Trophoblast cell (in vitro differentiated cells and primary cell): ENCODE measurements at regions not wholly inside any gene's neighbourhood (a gene's known extent, or its start where the extent isn't known, plus 50 kb on each side); places are given as distances from the start of the nearest gene placed in this dataset.

Source experiments
- DNase-seq, 2 donors: peaks; one replicate each; pipeline ENCODE4 v3.0.0-alpha.2; 2016
- H2AFZ ChIP-seq: 2 replicates; pipeline ENCODE4 v1.6.1; 2013; ENCODE audit warnings: low read length, moderate library complexity, mild to moderate bottlenecking; ENCODE audit not compliant: insufficient read depth, poor library complexity
- H2AK5ac ChIP-seq: 2 replicates; pipeline ENCODE4 v1.6.1; 2013; ENCODE audit warnings: mild to moderate bottlenecking, low read length
- H2BK120ac ChIP-seq: 2 replicates; pipeline ENCODE4 v1.6.1; 2013; ENCODE audit warnings: low read length, mild to moderate bottlenecking, moderate library complexity; ENCODE audit not compliant: insufficient read depth, poor library complexity
- H2BK12ac ChIP-seq: 2 replicates; pipeline ENCODE4 v1.6.1; 2013; ENCODE audit warnings: mild to moderate bottlenecking, low read length, moderate library complexity
- H2BK5ac ChIP-seq: 2 replicates; pipeline ENCODE4 v1.6.1; 2013; ENCODE audit warnings: low read length, low read depth, moderate library complexity, mild to moderate bottlenecking; ENCODE audit not compliant: poor library complexity
- H3K14ac ChIP-seq: 2 replicates; pipeline ENCODE4 v1.6.1; 2013; ENCODE audit warnings: mild to moderate bottlenecking, low read length
- H3K18ac ChIP-seq: 2 replicates; pipeline ENCODE4 v1.6.1; 2013; ENCODE audit warnings: mild to moderate bottlenecking, low read length
- H3K23ac ChIP-seq: 2 replicates; pipeline ENCODE4 v1.6.1; 2013; ENCODE audit warnings: low read length
- H3K27ac ChIP-seq: 2 replicates; pipeline ENCODE4 v1.5.1; 2013; ENCODE audit warnings: low read depth, mild to moderate bottlenecking, inconsistent platforms, low read length, moderate library complexity
- H3K27me3 ChIP-seq: 2 replicates; pipeline ENCODE4 v1.6.1; 2013; ENCODE audit warnings: inconsistent platforms, mild to moderate bottlenecking, low read length, moderate library complexity; ENCODE audit not compliant: insufficient read depth
- H3K36me3 ChIP-seq, 2 experiments: 1 replicate in 1 of 2; 2 replicates in 1 of 2; pipeline ENCODE4 v1.6.1; 2013; ENCODE audit warnings: low read length in 2 of 2, mild to moderate bottlenecking in 2 of 2, moderate library complexity in 1 of 2; ENCODE audit not compliant: insufficient read depth in 2 of 2, control insufficient read depth in 1 of 2
- H3K4ac ChIP-seq: 2 replicates; pipeline ENCODE4 v1.6.1; 2013; ENCODE audit warnings: low read depth, mild to moderate bottlenecking, low read length, moderate library complexity
- H3K4me1 ChIP-seq, 2 experiments: 1 replicate in 1 of 2; 2 replicates in 1 of 2; pipeline ENCODE4 v1.6.1; 2013; ENCODE audit warnings: low read length in 2 of 2, mild to moderate bottlenecking in 2 of 2, moderate library complexity in 1 of 2; ENCODE audit not compliant: insufficient read depth in 2 of 2, control insufficient read depth in 1 of 2
- H3K4me2 ChIP-seq: 2 replicates; pipeline ENCODE4 v1.6.1; 2013; ENCODE audit warnings: inconsistent platforms, mild to moderate bottlenecking, low read length, moderate library complexity
- H3K4me3 ChIP-seq: 2 replicates; pipeline ENCODE4 v1.5.1; 2013; ENCODE audit warnings: mild to moderate bottlenecking, low read depth, low read length, inconsistent platforms
- H3K79me1 ChIP-seq: one replicate; pipeline ENCODE4 v1.6.1; 2013; ENCODE audit warnings: low read length
- H3K79me2 ChIP-seq: 2 replicates; pipeline ENCODE4 v1.6.1; 2013; ENCODE audit warnings: low read length, mild to moderate bottlenecking; ENCODE audit not compliant: control insufficient read depth, insufficient read depth, poor library complexity
- H3K9ac ChIP-seq: 2 replicates; pipeline ENCODE4 v1.6.1; 2013; ENCODE audit warnings: mild to moderate bottlenecking, low read length
- H3K9me3 ChIP-seq: 2 replicates; pipeline ENCODE4 v1.6.1; 2013; ENCODE audit warnings: low read depth, mild to moderate bottlenecking, control low read depth, inconsistent platforms, low read length; ENCODE audit not compliant: insufficient read depth
- H4K12ac ChIP-seq: 2 replicates; pipeline ENCODE4 v1.6.1; 2013; ENCODE audit warnings: low read depth, mild to moderate bottlenecking, low read length, moderate library complexity
- H4K8ac ChIP-seq: 2 replicates; pipeline ENCODE4 v1.6.1; 2013; ENCODE audit warnings: low read depth, mild to moderate bottlenecking, low read length, moderate library complexity
- H4K91ac ChIP-seq: one replicate; pipeline ENCODE4 v1.6.1; 2013; ENCODE audit warnings: low read depth, mild to moderate bottlenecking, low read length, moderate library complexity
- WGBS: extraction: QIAGEN DNeasy Blood & Tissue Kit; methylation state at CpG from one replicate; pipeline ENCODE4 v1.1.7; 2013; ENCODE audit warnings: missing lambda C conversion rate; ENCODE audit not compliant: insufficient read length, insufficient coverage; ENCODE audit errors: extremely low coverage; 5-methylcytosine and 5-hydroxymethylcytosine counted together

DNA sequence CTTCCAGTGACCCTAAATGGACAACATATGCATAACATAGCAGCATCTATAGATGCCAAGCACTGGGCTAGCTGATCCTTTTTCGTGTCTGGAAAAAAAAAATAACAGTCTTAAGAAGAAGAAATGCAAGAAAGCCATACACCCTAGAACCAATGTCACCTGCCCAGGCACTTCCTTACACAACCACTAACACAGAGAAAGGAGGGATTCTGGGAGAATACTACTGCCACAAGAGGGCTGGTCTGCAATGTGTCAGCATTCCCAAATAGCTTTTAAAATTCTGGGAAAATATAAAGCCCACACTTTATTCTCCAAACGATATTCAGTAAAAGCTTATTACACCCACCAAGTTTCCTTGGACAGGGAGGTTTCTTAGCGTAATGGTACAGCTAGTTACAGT lies 271.2 kb downstream of the TBL1XR1 start:
- H3K4me3 ChIP-seq = no peak overlapping the region
- H2AK5ac ChIP-seq = no peak overlapping the region
- H3K79me1 ChIP-seq = peaks cover 2% of the 10 kb centered on the region
- H2BK120ac ChIP-seq = no peak overlapping the region
- no peaks in the 10 kb centered on the region for H3K9me3 ChIP-seq
- H4K8ac ChIP-seq = no peak overlapping the region
- no peaks in the 10 kb centered on the region for H3K36me3 ChIP-seq
- no peaks in the 10 kb centered on the region for H3K79me2 ChIP-seq
- H3K27ac ChIP-seq = no peak overlapping the region
- no peak overlapping the region for H2AFZ ChIP-seq
- no peaks in the 10 kb centered on the region for H3K27me3 ChIP-seq
- no peak overlapping the region for H3K14ac ChIP-seq
- H3K18ac ChIP-seq = no peak overlapping the region
- no peak overlapping the region for H3K4ac ChIP-seq
- no peaks in the 10 kb centered on the region for H3K4me1 ChIP-seq
- H4K12ac ChIP-seq = no peak overlapping the region
- H2BK12ac ChIP-seq = no peak overlapping the region
- no peak overlapping the region for H3K9ac ChIP-seq
- H3K4me2 ChIP-seq = no peak overlapping the region
- no peak overlapping the region for H3K23ac ChIP-seq
- no peak overlapping the region for H4K91ac ChIP-seq
- no CpG with 5 or more reads among the region's 3 CpGs for WGBS
- DNase-seq = no peak
- no peak overlapping the region for H2BK5ac ChIP-seq

GRCh38 chr3:176920766-176921160 lies 276.5 kb downstream of the TBL1XR1 start:
- H3K9ac ChIP-seq = no peak overlapping the region
- no CpG with 5 or more reads among the region's 5 CpGs for WGBS
- no peak overlapping the region for H2BK5ac ChIP-seq

GRCh38 chr3:176919836-176920765 lies 277.2 kb downstream of the TBL1XR1 start:
- WGBS = no CpG with 5 or more reads among the region's 11 CpGs
- Histone ChIP-seq H3K4me1 (peaks cover 7 to 14% of the 10 kb centered on the region in 2 experiments), H3K4ac (no peak overlapping the region), H3K18ac (no peak overlapping the region), H3K79me2 (no peaks in the 10 kb centered on the region), H3K4me2 (no peak overlapping the region), H4K91ac (no peak overlapping the region), H3K27ac (no peak overlapping the region), H3K9ac (no peak overlapping the region), H3K27me3 (no peaks in the 10 kb centered on the region), H2BK5ac (no peak overlapping the region), H2AK5ac (no peak overlapping the region), H3K9me3 (no peaks in the 10 kb centered on the region), H3K36me3 (no peaks in the 10 kb centered on the region), H4K8ac (no peak overlapping the region), H3K23ac (no peak overlapping the region), H3K14ac (no peak overlapping the region), H2AFZ (peak overlapping the region; percentile 1), H2BK12ac (peak overlapping the region; percentile 13), H4K12ac (no peak overlapping the region), H3K79me1 (peaks cover 8% of the 10 kb centered on the region), H2BK120ac (peak overlapping the region; percentile 58), H3K4me3 (no peak overlapping the region)
- peak; percentile 51 to 55 for DNase-seq

More at GRCh38 chr3:176920766-176921160, 276.5 kb downstream of the TBL1XR1 start:
- Histone ChIP-seq H3K4me1 (peaks cover 7 to 14% of the 10 kb centered on the region in 2 experiments), H3K23ac (no peak overlapping the region), H3K4ac (no peak overlapping the region), H4K8ac (no peak overlapping the region), H2AFZ (peak overlapping the region; percentile 1), H3K79me2 (no peaks in the 10 kb centered on the region), H3K79me1 (peaks cover 8% of the 10 kb centered on the region), H3K14ac (no peak overlapping the region), H4K91ac (no peak overlapping the region), H3K36me3 (no peaks in the 10 kb centered on the region), H2BK120ac (peak overlapping the region; percentile 58), H3K9me3 (no peaks in the 10 kb centered on the region), H4K12ac (no peak overlapping the region), H3K27me3 (no peaks in the 10 kb centered on the region), H3K27ac (no peak overlapping the region), H3K4me2 (no peak overlapping the region), H3K18ac (no peak overlapping the region), H2BK12ac (peak overlapping the region; percentile 2), H2AK5ac (no peak overlapping the region), H3K4me3 (no peak overlapping the region)
- no peak for DNase-seq

- no peak overlapping the region for H4K12ac ChIP-seq
- H2BK12ac ChIP-seq = no peak overlapping the region
- peak overlapping the region; percentile 91 for H2BK5ac ChIP-seq
- peak overlapping the region; percentile 42 for H2AFZ ChIP-seq
- H3K9me3 ChIP-seq = no peaks in the 10 kb centered on the region
- no peak overlapping the region for H4K8ac ChIP-seq
- DNase-seq = peak; percentile 94 to 99
- no peaks in the 10 kb centered on the region for H3K27me3 ChIP-seq
- H2BK120ac ChIP-seq = peak overlapping the region; percentile 78
- H3K36me3 ChIP-seq = no peaks in the 10 kb centered on the region
- H3K79me2 ChIP-seq = no peaks in the 10 kb centered on the region
- no peak overlapping the region for H3K23ac ChIP-seq
- H3K4me3 ChIP-seq = no peak overlapping the region
- H3K9ac ChIP-seq = no peak overlapping the region
- WGBS = no CpG with 5 or more reads among the region's 3 CpGs
- peak overlapping the region; percentile 71 for H3K14ac ChIP-seq
- H3K4ac ChIP-seq = no peak overlapping the region
- H3K4me1 ChIP-seq = peaks cover 11 to 17% of the 10 kb centered on the region in 2 experiments
- peaks cover 6% of the 10 kb centered on the region for H3K79me1 ChIP-seq
- peak overlapping the region; percentile 59 for H3K4me2 ChIP-seq
- no peak overlapping the region for H2AK5ac ChIP-seq
- H3K18ac ChIP-seq = no peak overlapping the region
- peak overlapping the region; percentile 89 for H3K27ac ChIP-seq
- peak overlapping the region; percentile 91 for H4K91ac ChIP-seq
Measured at GRCh38 chr3:176916777-176917176, 280.5 kb downstream of the TBL1XR1 start.
